GM12872 (cell line): ENCODE measurements at regions not wholly inside any gene's neighbourhood (a gene's known extent, or its start where the extent isn't known, plus 50 kb on each side); places are given as distances from the start of the nearest gene placed in this dataset.

Experiments used
- TF ChIP-seq, protein P1 (sequence below): IDR thresholded peaks from 3 replicates; pipeline ENCODE4 v1.5.1; 2011; ENCODE audit warnings: low read depth, mild to moderate bottlenecking, low read length, moderate library complexity; ENCODE audit not compliant: insufficient read depth

DNA sequence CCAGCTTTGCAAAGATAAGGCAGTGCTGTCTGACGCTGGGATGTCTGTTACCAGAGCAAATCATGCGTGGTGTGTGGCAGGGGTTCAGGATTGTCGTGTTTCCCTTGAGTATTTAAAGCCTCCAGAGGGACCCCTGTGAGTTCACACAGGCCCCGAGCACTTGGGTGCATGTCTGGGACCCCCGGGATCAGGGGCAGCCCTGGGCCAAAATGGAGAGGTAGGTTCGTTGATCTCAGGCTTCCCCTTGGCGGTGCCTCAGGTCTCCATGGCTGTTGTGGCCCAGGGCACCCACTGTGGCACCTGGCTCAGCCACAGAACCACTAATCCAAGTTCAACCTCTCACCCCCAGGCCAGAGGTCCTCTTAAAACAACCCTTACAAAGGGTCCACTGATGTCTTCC lies 523.1 kb upstream of the DPP6 start:
- TF ChIP-seq, protein P1, sequence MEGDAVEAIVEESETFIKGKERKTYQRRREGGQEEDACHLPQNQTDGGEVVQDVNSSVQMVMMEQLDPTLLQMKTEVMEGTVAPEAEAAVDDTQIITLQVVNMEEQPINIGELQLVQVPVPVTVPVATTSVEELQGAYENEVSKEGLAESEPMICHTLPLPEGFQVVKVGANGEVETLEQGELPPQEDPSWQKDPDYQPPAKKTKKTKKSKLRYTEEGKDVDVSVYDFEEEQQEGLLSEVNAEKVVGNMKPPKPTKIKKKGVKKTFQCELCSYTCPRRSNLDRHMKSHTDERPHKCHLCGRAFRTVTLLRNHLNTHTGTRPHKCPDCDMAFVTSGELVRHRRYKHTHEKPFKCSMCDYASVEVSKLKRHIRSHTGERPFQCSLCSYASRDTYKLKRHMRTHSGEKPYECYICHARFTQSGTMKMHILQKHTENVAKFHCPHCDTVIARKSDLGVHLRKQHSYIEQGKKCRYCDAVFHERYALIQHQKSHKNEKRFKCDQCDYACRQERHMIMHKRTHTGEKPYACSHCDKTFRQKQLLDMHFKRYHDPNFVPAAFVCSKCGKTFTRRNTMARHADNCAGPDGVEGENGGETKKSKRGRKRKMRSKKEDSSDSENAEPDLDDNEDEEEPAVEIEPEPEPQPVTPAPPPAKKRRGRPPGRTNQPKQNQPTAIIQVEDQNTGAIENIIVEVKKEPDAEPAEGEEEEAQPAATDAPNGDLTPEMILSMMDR, result no peak

GRCh38 chr7:153529651-153530165 lies 522.5 kb upstream of the DPP6 start:
- TF ChIP-seq, protein P1, result no peak

GRCh38 chr7:153530441-153530840 lies 521.8 kb upstream of the DPP6 start:
- TF ChIP-seq, protein P1, result no peak

DNA sequence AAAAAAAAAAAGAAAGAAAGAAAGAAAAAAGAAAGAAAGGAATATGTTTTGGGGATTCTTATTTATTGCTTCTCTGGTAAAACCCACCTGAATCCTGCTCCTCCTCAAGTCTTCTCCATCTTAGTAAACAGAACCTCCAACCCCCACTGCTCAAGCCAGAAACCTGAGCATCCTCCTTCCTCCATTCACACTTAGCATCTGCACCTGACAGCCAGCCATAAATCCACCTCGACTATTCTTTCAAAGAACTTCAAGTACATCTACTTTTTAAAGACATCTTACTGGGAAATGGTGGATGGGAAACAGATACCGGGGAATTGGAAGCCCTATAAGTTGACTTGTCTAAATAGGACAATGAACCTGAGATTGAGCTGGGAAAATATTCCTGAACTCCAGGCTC lies 519.9 kb upstream of the DPP6 start:
- TF ChIP-seq, protein P1, result no peak

GRCh38 chr7:153537271-153537670 lies 514.9 kb upstream of the DPP6 start:
- TF ChIP-seq, protein P1, result no peak

DNA sequence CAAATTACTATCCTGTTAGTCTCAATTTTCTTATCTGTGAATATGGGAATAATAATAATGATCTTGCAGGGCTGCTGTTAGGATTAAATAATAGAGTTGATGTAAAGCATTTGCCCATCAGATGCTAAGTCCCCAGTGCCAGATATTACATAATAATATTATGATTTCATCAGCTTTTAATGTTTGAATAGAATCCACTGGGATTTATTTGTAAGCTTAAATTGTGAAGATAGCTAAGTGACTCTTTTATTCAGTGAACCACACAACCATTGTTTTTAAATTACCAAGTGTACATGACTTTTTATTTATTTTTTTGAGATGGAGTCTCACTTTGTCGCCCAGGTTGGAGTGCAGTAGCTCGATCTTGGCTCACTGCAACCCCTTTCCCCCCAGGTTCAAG lies 510.3 kb upstream of the DPP6 start:
- TF ChIP-seq, protein P1, result no peak

- TF ChIP-seq, protein P1, result no peak
These were observed 509.0 kb upstream of the DPP6 start for GRCh38 chr7:153543232-153543631.
